Osteoblast (primary cell): ENCODE measurements at regions not wholly inside any gene's neighbourhood (a gene's known extent, or its start where the extent isn't known, plus 50 kb on each side); places are given as distances from the start of the nearest gene placed in this dataset.
"Not testable (repeated sequence)": the region's sequence is repeated elsewhere in the genome, so short reads cannot be mapped to it uniquely, and the experiment has no call there.

Source experiments
- DNase-seq: peaks from one replicate; pipeline ENCODE4 v3.0.0; 2011; ENCODE audit warnings: low spot score, mixed read lengths; ENCODE audit not compliant: insufficient read length; ENCODE audit errors: missing footprints
- H2AFZ ChIP-seq: 2 replicates; pipeline ENCODE4 v1.6.0; 2011; ENCODE audit warnings: mild to moderate bottlenecking, low read length
- H3K27ac ChIP-seq: 2 replicates; pipeline ENCODE4 v1.5.1; 2011; ENCODE audit warnings: mild to moderate bottlenecking, low read depth, low read length, moderate library complexity
- H3K27me3 ChIP-seq: 2 replicates; pipeline ENCODE4 v1.6.0; 2012; ENCODE audit warnings: mild to moderate bottlenecking, control low read depth, inconsistent platforms, low read length, moderate library complexity; ENCODE audit not compliant: insufficient read depth
- H3K36me3 ChIP-seq: 2 replicates; pipeline ENCODE4 v1.5.1; 2011; ENCODE audit warnings: mild to moderate bottlenecking, low read length, control low read depth, moderate library complexity; ENCODE audit not compliant: insufficient read depth
- H3K4me1 ChIP-seq: 2 replicates; pipeline ENCODE4 v1.5.1; 2011; ENCODE audit warnings: mild to moderate bottlenecking, low read length, control low read depth, moderate library complexity; ENCODE audit not compliant: insufficient read depth
- H3K4me2 ChIP-seq: 2 replicates; pipeline ENCODE4 v1.6.0; 2011; ENCODE audit warnings: mild to moderate bottlenecking, low read length; ENCODE audit not compliant: insufficient read depth
- H3K4me3 ChIP-seq: fragments of 200-600 bp; sonication (generic); 3 replicates; pipeline ENCODE4 v1.5.1; 2012; ENCODE audit warnings: mild to moderate bottlenecking, low read length, inconsistent platforms; ENCODE audit not compliant: insufficient read depth
- H3K79me2 ChIP-seq: 2 replicates; pipeline ENCODE4 v1.6.0; 2012; ENCODE audit warnings: mild to moderate bottlenecking, low read length, control low read depth, inconsistent platforms; ENCODE audit not compliant: insufficient read depth
- H3K9me3 ChIP-seq: 2 replicates; pipeline ENCODE4 v1.5.1; 2011; ENCODE audit warnings: low read depth, low read length, control low read depth
- H4K20me1 ChIP-seq: 2 replicates; pipeline ENCODE4 v1.6.0; 2012; ENCODE audit warnings: mild to moderate bottlenecking, low read length, control low read depth; ENCODE audit not compliant: insufficient read depth
- CTCF ChIP-seq: IDR thresholded peaks from 2 replicates; pipeline ENCODE4 v1.5.1; 2011; ENCODE audit warnings: mild to moderate bottlenecking, low read depth, low read length, moderate library complexity; ENCODE audit errors: extremely low read depth

GRCh38 chr6:67811239-67812037 is 823.6 kb upstream of the ADGRB3 start:
- DNase-seq, result no peak
- no peak for TF ChIP-seq CTCF
- no peaks in the 10 kb centered on the region for H3K4me1 ChIP-seq
- H3K4me2 ChIP-seq, result no peak overlapping the region
- H3K9me3 ChIP-seq, result peaks cover 4% of the 10 kb centered on the region
- H3K36me3 ChIP-seq, result no peaks in the 10 kb centered on the region
- H3K27ac ChIP-seq, result no peak overlapping the region
- H3K4me3 ChIP-seq, result no peak overlapping the region
- no peaks in the 10 kb centered on the region for H3K27me3 ChIP-seq
- no peak overlapping the region for H2AFZ ChIP-seq
- H4K20me1 ChIP-seq, result no peaks in the 10 kb centered on the region
- H3K79me2 ChIP-seq, result no peaks in the 10 kb centered on the region

- not testable (repeated sequence) for H3K4me1 ChIP-seq, H3K36me3 ChIP-seq, H4K20me1 ChIP-seq, DNase-seq, H3K4me2 ChIP-seq, H2AFZ ChIP-seq, H3K4me3 ChIP-seq, H3K79me2 ChIP-seq, H3K9me3 ChIP-seq, H3K27me3 ChIP-seq, H3K27ac ChIP-seq
Observed at GRCh38 chr6:67804808-67805207, 830.3 kb upstream of the ADGRB3 start.

GRCh38 chr6:67802771-67803170 is 832.3 kb upstream of the ADGRB3 start:
- Histone ChIP-seq H4K20me1 (no peaks in the 10 kb centered on the region), H3K9me3 (no peaks in the 10 kb centered on the region), H2AFZ (no peak overlapping the region), H3K27ac (no peak overlapping the region), H3K4me1 (no peaks in the 10 kb centered on the region), H3K4me3 (no peak overlapping the region), H3K27me3 (no peaks in the 10 kb centered on the region), H3K4me2 (no peak overlapping the region), H3K79me2 (no peaks in the 10 kb centered on the region), H3K36me3 (no peaks in the 10 kb centered on the region)
- no peak for DNase-seq
- no peak for TF ChIP-seq CTCF

- Histone ChIP-seq H3K9me3 (peaks cover 4% of the 10 kb centered on the region), H3K4me2 (no peak overlapping the region), H3K27ac (no peak overlapping the region), H3K4me1 (no peaks in the 10 kb centered on the region), H4K20me1 (no peaks in the 10 kb centered on the region), H3K36me3 (no peaks in the 10 kb centered on the region), H3K27me3 (no peaks in the 10 kb centered on the region), H2AFZ (no peak overlapping the region), H3K79me2 (no peaks in the 10 kb centered on the region), H3K4me3 (no peak overlapping the region)
- no peak for TF ChIP-seq CTCF
- no peak for DNase-seq
Observed at GRCh38 chr6:67792996-67793395, 842.1 kb upstream of the ADGRB3 start.
